Mesenchymal stem cell (in vitro differentiated cells and primary cell): ENCODE measurements at regions not wholly inside any gene's neighbourhood (a gene's known extent, or its start where the extent isn't known, plus 50 kb on each side); places are given as distances from the start of the nearest gene placed in this dataset.
A peak's percentile ranks its signal among the peaks of the same experiment; 100 is the strongest.

Source experiments
- DNase-seq: peaks from one replicate; pipeline ENCODE4 v3.0.0-alpha.2; 2013
- H2AFZ ChIP-seq: one replicate; pipeline ENCODE4 v1.6.1; 2013; ENCODE audit warnings: low read depth, mild to moderate bottlenecking, control low read depth, inconsistent platforms, low read length, moderate library complexity
- H2AK5ac ChIP-seq: 2 replicates; pipeline ENCODE4 v1.6.1; 2013; ENCODE audit warnings: low read length, moderate library complexity, mild to moderate bottlenecking, inconsistent platforms; ENCODE audit not compliant: severe bottlenecking
- H2BK120ac ChIP-seq: one replicate; pipeline ENCODE4 v1.6.1; 2013; ENCODE audit warnings: low read depth, mild to moderate bottlenecking, inconsistent platforms, low read length, moderate library complexity
- H2BK12ac ChIP-seq, 2 experiments: one replicate each; pipeline ENCODE4 v1.6.1; 2013; ENCODE audit warnings: inconsistent platforms in 2 of 2, low read length in 2 of 2, mild to moderate bottlenecking in 2 of 2, moderate library complexity in 2 of 2, control low read depth in 1 of 2
- H2BK15ac ChIP-seq: one replicate; pipeline ENCODE4 v1.6.1; 2013; ENCODE audit warnings: mild to moderate bottlenecking, low read depth, inconsistent platforms; ENCODE audit not compliant: poor library complexity, severe bottlenecking
- H2BK5ac ChIP-seq: 2 replicates; pipeline ENCODE4 v1.6.1; 2013; ENCODE audit warnings: low read depth, mild to moderate bottlenecking, low read length, control low read depth, inconsistent platforms; ENCODE audit not compliant: poor library complexity, severe bottlenecking
- H3K14ac ChIP-seq, 2 experiments: one replicate each; pipeline ENCODE4 v1.6.1; 2013; ENCODE audit warnings: inconsistent platforms in 2 of 2, low read length in 2 of 2, control low read depth in 1 of 2, mild to moderate bottlenecking in 1 of 2, moderate library complexity in 1 of 2
- H3K18ac ChIP-seq, 2 experiments: one replicate each; pipeline ENCODE4 v1.6.1; 2013; ENCODE audit warnings: inconsistent platforms in 2 of 2, low read length in 2 of 2, control low read depth in 1 of 2, low read depth in 1 of 2, mild to moderate bottlenecking in 1 of 2
- H3K23ac ChIP-seq, 2 experiments: one replicate each; pipeline ENCODE4 v1.6.1; 2013; ENCODE audit warnings: inconsistent platforms in 2 of 2, low read length in 2 of 2, mild to moderate bottlenecking in 2 of 2, moderate library complexity in 2 of 2, control low read depth in 1 of 2
- H3K27ac ChIP-seq: 2 replicates; pipeline ENCODE4 v1.5.1; 2013; ENCODE audit warnings: mild to moderate bottlenecking, moderate library complexity, low read length, control low read depth, inconsistent platforms; ENCODE audit not compliant: poor library complexity, severe bottlenecking
- H3K27me3 ChIP-seq, 2 experiments: 2 replicates each; pipeline versions ENCODE4 v1.6.1 to v1.7.0; 2013; ENCODE audit warnings: low read length in 2 of 2, mild to moderate bottlenecking in 2 of 2, moderate library complexity in 2 of 2, control low read depth in 1 of 2, inconsistent platforms in 1 of 2; ENCODE audit not compliant: control insufficient read depth in 1 of 2, insufficient read depth in 1 of 2
- H3K36me3 ChIP-seq, 2 experiments: 2 replicates each; pipeline versions ENCODE4 v1.6.1 to v1.7.0; 2013; ENCODE audit warnings: low read length in 2 of 2, control low read depth in 1 of 2, inconsistent platforms in 1 of 2, low read depth in 1 of 2, mild to moderate bottlenecking in 1 of 2; ENCODE audit not compliant: insufficient read depth in 2 of 2, control insufficient read depth in 1 of 2
- H3K4ac ChIP-seq, 2 experiments: one replicate each; pipeline ENCODE4 v1.6.1; 2013; ENCODE audit warnings: inconsistent platforms in 2 of 2, low read length in 2 of 2, mild to moderate bottlenecking in 2 of 2, moderate library complexity in 2 of 2, control low read depth in 1 of 2, low read depth in 1 of 2
- H3K4me1 ChIP-seq: 2 replicates; pipeline ENCODE4 v1.6.1; 2013; ENCODE audit warnings: low read depth, low read length, control low read depth; ENCODE audit not compliant: control insufficient read depth, insufficient read depth
- H3K4me2 ChIP-seq: 2 replicates; pipeline ENCODE4 v1.6.1; 2013; ENCODE audit warnings: low read length, mild to moderate bottlenecking, inconsistent platforms; ENCODE audit not compliant: poor library complexity, severe bottlenecking
- H3K4me3 ChIP-seq, 2 experiments: 2 replicates each; pipeline versions ENCODE4 v1.5.1 to v1.7.0; 2013; ENCODE audit warnings: low read length in 2 of 2, mild to moderate bottlenecking in 2 of 2, control low read depth in 1 of 2, low read depth in 1 of 2; ENCODE audit not compliant: insufficient read depth in 1 of 2
- H3K79me1 ChIP-seq: replicated peaks from 2 replicates; pipeline ENCODE4 v1.6.1; 2013; ENCODE audit warnings: mild to moderate bottlenecking, control low read depth, low read length, inconsistent platforms; ENCODE audit not compliant: poor library complexity, severe bottlenecking
- H3K9ac ChIP-seq: 2 replicates; pipeline ENCODE4 v1.7.0; 2013; ENCODE audit warnings: mild to moderate bottlenecking, low read length, moderate library complexity
- H3K9me3 ChIP-seq: 2 replicates; pipeline ENCODE4 v1.7.0; 2013; ENCODE audit warnings: mild to moderate bottlenecking, low read length; ENCODE audit not compliant: control insufficient read depth
- H4K8ac ChIP-seq: one replicate; pipeline ENCODE4 v1.6.1; 2013; ENCODE audit warnings: inconsistent platforms, mild to moderate bottlenecking, low read length, moderate library complexity
- H4K91ac ChIP-seq: one replicate; pipeline ENCODE4 v1.6.1; 2013; ENCODE audit warnings: mild to moderate bottlenecking, low read length, inconsistent platforms
- WGBS: methylation state at CpG from one replicate; pipeline ENCODE4 v1.1.7; 2013; ENCODE audit warnings: mixed read lengths; 5-methylcytosine and 5-hydroxymethylcytosine counted together

GRCh38 chr6:67221226-67221625 lies 1413.9 kb upstream of the ADGRB3 start:
- H3K4me3 ChIP-seq = no peak overlapping the region
- no peak overlapping the region for H2AK5ac ChIP-seq
- H3K27me3 ChIP-seq = no peaks in the 10 kb centered on the region
- H2BK15ac ChIP-seq = no peak overlapping the region
- no peak overlapping the region for H2BK120ac ChIP-seq
- no peaks in the 10 kb centered on the region for H3K36me3 ChIP-seq
- WGBS = 95% methylated on average over 1 of the region's 3 CpGs
- no peak overlapping the region for H4K91ac ChIP-seq
- H3K18ac ChIP-seq = no peak overlapping the region
- H2BK12ac ChIP-seq = no peak overlapping the region
- H3K79me1 ChIP-seq = no peaks in the 10 kb centered on the region
- DNase-seq = no peak
- no peak overlapping the region for H3K14ac ChIP-seq
- no peak overlapping the region for H3K4me2 ChIP-seq
- no peak overlapping the region for H3K4ac ChIP-seq
- no peak overlapping the region for H3K23ac ChIP-seq
- no peak overlapping the region for H2AFZ ChIP-seq
- H3K9ac ChIP-seq = no peak overlapping the region
- H2BK5ac ChIP-seq = no peak overlapping the region
- no peak overlapping the region for H3K27ac ChIP-seq
- H4K8ac ChIP-seq = no peak overlapping the region
- H3K9me3 ChIP-seq = peaks cover 2% of the 10 kb centered on the region
- H3K4me1 ChIP-seq = no peaks in the 10 kb centered on the region

- H2AK5ac ChIP-seq = no peak overlapping the region
- no peak overlapping the region for H3K14ac ChIP-seq
- H3K9me3 ChIP-seq = peaks cover 2% of the 10 kb centered on the region
- no peak overlapping the region for H3K4ac ChIP-seq
- 83% methylated on average over 1 of the region's 2 CpGs for WGBS
- no peak overlapping the region for H3K27ac ChIP-seq
- no peak overlapping the region for H2BK15ac ChIP-seq
- H3K9ac ChIP-seq = no peak overlapping the region
- no peak overlapping the region for H2BK120ac ChIP-seq
- DNase-seq = no peak
- no peak overlapping the region for H3K4me3 ChIP-seq
- no peak overlapping the region for H3K23ac ChIP-seq
- no peaks in the 10 kb centered on the region for H3K27me3 ChIP-seq
- H3K36me3 ChIP-seq = no peaks in the 10 kb centered on the region
- H3K4me2 ChIP-seq = no peak overlapping the region
- no peak overlapping the region for H2BK5ac ChIP-seq
- H4K8ac ChIP-seq = no peak overlapping the region
- no peak overlapping the region for H2BK12ac ChIP-seq
- no peaks in the 10 kb centered on the region for H3K4me1 ChIP-seq
- H3K79me1 ChIP-seq = no peaks in the 10 kb centered on the region
- no peak overlapping the region for H2AFZ ChIP-seq
- H3K18ac ChIP-seq = no peak overlapping the region
- no peak overlapping the region for H4K91ac ChIP-seq
Measured at GRCh38 chr6:67219346-67219745, 1415.7 kb upstream of the ADGRB3 start.

- Histone ChIP-seq H2AFZ (no peak overlapping the region), H2BK5ac (no peak overlapping the region), H4K91ac (no peak overlapping the region), H3K36me3 (no peaks in the 10 kb centered on the region), H3K4ac (no peak overlapping the region), H2BK12ac (no peak overlapping the region), H2AK5ac (no peak overlapping the region), H3K9ac (no peak overlapping the region), H3K27ac (no peak overlapping the region), H3K23ac (no peak overlapping the region), H3K79me1 (no peaks in the 10 kb centered on the region), H2BK120ac (no peak overlapping the region), H3K4me2 (no peak overlapping the region), H3K9me3 (no peaks in the 10 kb centered on the region), H3K27me3 (no peaks in the 10 kb centered on the region), H2BK15ac (no peak overlapping the region), H3K4me1 (no peaks in the 10 kb centered on the region), H3K4me3 (no peak overlapping the region), H4K8ac (no peak overlapping the region), H3K18ac (no peak overlapping the region), H3K14ac (no peak overlapping the region)
- no peak for DNase-seq
Measured at GRCh38 chr6:67212584-67212983, 1422.5 kb upstream of the ADGRB3 start.

GRCh38 chr6:67210450-67210849 lies 1424.6 kb upstream of the ADGRB3 start:
- H3K27ac ChIP-seq = peak overlapping the region; percentile 26
- no peaks in the 10 kb centered on the region for H3K4me1 ChIP-seq
- no peak overlapping the region for H2AFZ ChIP-seq
- H2BK5ac ChIP-seq = no peak overlapping the region
- H2AK5ac ChIP-seq = no peak overlapping the region
- H4K8ac ChIP-seq = no peak overlapping the region
- H3K4me2 ChIP-seq = no peak overlapping the region
- H3K27me3 ChIP-seq = no peaks in the 10 kb centered on the region
- no peaks in the 10 kb centered on the region for H3K36me3 ChIP-seq
- H3K4ac ChIP-seq = no peak overlapping the region
- no peak overlapping the region for H3K18ac ChIP-seq
- H4K91ac ChIP-seq = no peak overlapping the region
- WGBS = no CpG with 5 or more reads among the region's 1 CpG
- no peak overlapping the region for H2BK15ac ChIP-seq
- no peak overlapping the region for H3K9ac ChIP-seq
- peaks cover 4% of the 10 kb centered on the region for H3K9me3 ChIP-seq
- DNase-seq = no peak
- no peak overlapping the region for H2BK12ac ChIP-seq
- H2BK120ac ChIP-seq = no peak overlapping the region
- H3K14ac ChIP-seq = no peak overlapping the region
- no peak overlapping the region for H3K23ac ChIP-seq
- no peak overlapping the region for H3K4me3 ChIP-seq
- no peaks in the 10 kb centered on the region for H3K79me1 ChIP-seq
